GM19463 (cell line): ENCODE measurements at regions not wholly inside any gene's neighbourhood (a gene's known extent, or its start where the extent isn't known, plus 50 kb on each side); places are given as distances from the start of the nearest gene placed in this dataset.

Experiments used
- ATAC-seq: cut with Tn5 transposase; IDR thresholded peaks from one replicate; pipeline ENCODE4 v1.9.1; 2021; ENCODE audit warnings: mild to moderate bottlenecking, moderate library complexity; ENCODE audit not compliant: unreplicated experiment

DNA sequence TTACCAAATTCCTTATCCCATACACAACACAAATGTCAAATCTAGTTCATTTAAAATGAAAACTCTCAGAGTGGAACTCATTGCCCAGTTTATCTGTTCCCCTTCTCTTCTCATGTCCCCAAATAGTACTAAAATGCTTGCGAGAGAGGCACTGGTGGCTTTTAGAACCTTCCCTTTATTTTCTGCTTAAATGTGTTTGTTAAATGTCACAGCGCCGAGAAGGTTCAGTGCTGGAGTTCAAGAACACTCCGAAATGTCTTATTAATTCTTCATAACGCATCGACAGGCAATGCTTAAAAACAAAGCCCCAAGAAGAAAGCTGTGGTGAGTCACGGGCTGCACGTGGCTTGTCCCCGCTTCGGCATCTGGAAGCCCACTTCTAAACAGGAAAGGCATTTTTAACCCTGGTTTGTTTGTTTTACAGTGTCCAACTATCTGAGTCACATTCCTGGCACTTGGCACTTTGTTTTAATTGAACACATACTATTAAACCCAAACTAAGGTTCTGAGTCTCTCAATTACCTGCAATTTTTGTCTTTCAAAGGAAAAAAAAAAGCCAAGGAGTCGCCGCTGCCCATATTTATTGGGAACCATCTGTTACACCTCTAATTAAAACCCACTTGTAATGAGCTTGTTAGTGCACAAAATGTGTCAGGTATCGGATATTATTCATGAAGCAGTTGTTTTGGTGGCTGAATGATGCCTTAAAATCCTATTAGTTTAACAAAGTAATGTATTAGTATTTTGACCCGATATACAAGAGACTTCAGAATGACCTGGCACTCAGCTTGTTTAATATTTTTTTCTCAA, 49.9 kb upstream of the MGMT start:
- ATAC-seq: no peak
